Progenitor cell of endocrine pancreas (in vitro differentiated cells): ENCODE measurements at regions not wholly inside any gene's neighbourhood (a gene's known extent, or its start where the extent isn't known, plus 50 kb on each side); places are given as distances from the start of the nearest gene placed in this dataset.

Experiments
- DNase-seq: peaks from one replicate; pipeline ENCODE4 v3.0.0; 2021; ENCODE audit warnings: low spot score; ENCODE audit not compliant: unreplicated experiment
- H3K27ac Mint-ChIP-seq: 2 replicates; pipeline ENCODE4 v1.8.0; 2021; ENCODE audit warnings: mild to moderate bottlenecking, moderate library complexity, mixed read lengths
- H3K27me3 Mint-ChIP-seq: 2 replicates; pipeline ENCODE4 v1.8.0; 2021; ENCODE audit warnings: mixed read lengths
- H3K36me3 Mint-ChIP-seq: 2 replicates; pipeline ENCODE4 v1.8.0; 2022; ENCODE audit warnings: mixed read lengths; ENCODE audit not compliant: insufficient read depth
- H3K4me1 Mint-ChIP-seq: 2 replicates; pipeline ENCODE4 v1.8.0; 2021; ENCODE audit warnings: low read depth, mixed read lengths
- H3K4me3 Mint-ChIP-seq: 2 replicates; pipeline ENCODE4 v1.8.0; 2021; ENCODE audit warnings: low read depth, mild to moderate bottlenecking, moderate library complexity, mixed read lengths
- H3K9me3 Mint-ChIP-seq: 2 replicates; pipeline ENCODE4 v1.8.0; 2021; ENCODE audit warnings: low read depth, mixed read lengths
- CTCF ChIP-seq: fragments of 200-600 bp; sonication (generic); IDR thresholded peaks from one replicate; pipeline ENCODE4 v1.5.0; 2021; ENCODE audit warnings: antibody characterized with exemption, mild to moderate bottlenecking; ENCODE audit not compliant: unreplicated experiment

GRCh38 chr7:15845461-15845860, 159.0 kb upstream of the MEOX2 start:
- Mint-ChIP-seq H3K4me1 (no peaks in the 10 kb centered on the region), H3K36me3 (no peaks in the 10 kb centered on the region), H3K9me3 (no peaks in the 10 kb centered on the region), H3K27ac (no peak overlapping the region), H3K4me3 (no peak overlapping the region), H3K27me3 (no peaks in the 10 kb centered on the region)
- DNase-seq: no peak
- TF ChIP-seq CTCF: no peak

- H3K9me3 Mint-ChIP-seq: no peaks in the 10 kb centered on the region
- no peak for DNase-seq
- no peak for TF ChIP-seq CTCF
- H3K27me3 Mint-ChIP-seq: peaks cover 3% of the 10 kb centered on the region
- H3K4me3 Mint-ChIP-seq: peak overlapping the region; percentile 60
- H3K36me3 Mint-ChIP-seq: no peaks in the 10 kb centered on the region
- peaks cover 3% of the 10 kb centered on the region for H3K4me1 Mint-ChIP-seq
- H3K27ac Mint-ChIP-seq: no peak overlapping the region
These were observed 153.1 kb upstream of the MEOX2 start for GRCh38 chr7:15839416-15840100.

- Mint-ChIP-seq H3K4me3 (no peak overlapping the region), H3K36me3 (no peaks in the 10 kb centered on the region)
These were observed 151.8 kb upstream of the MEOX2 start for GRCh38 chr7:15838265-15838664.

GRCh38 chr7:15837306-15837950, 150.9 kb upstream of the MEOX2 start:
- no peak overlapping the region for H3K27ac Mint-ChIP-seq
- peaks cover 3% of the 10 kb centered on the region for H3K27me3 Mint-ChIP-seq
- no peaks in the 10 kb centered on the region for H3K9me3 Mint-ChIP-seq
- no peak for DNase-seq
- no peak for TF ChIP-seq CTCF
- no peak overlapping the region for H3K4me3 Mint-ChIP-seq
- no peaks in the 10 kb centered on the region for H3K36me3 Mint-ChIP-seq
- peaks cover 3% of the 10 kb centered on the region for H3K4me1 Mint-ChIP-seq

More at GRCh38 chr7:15838265-15838664, 151.8 kb upstream of the MEOX2 start:
- no peak for DNase-seq
- Mint-ChIP-seq H3K27me3 (peaks cover 3% of the 10 kb centered on the region), H3K27ac (no peak overlapping the region), H3K4me1 (peaks cover 3% of the 10 kb centered on the region), H3K9me3 (no peaks in the 10 kb centered on the region)
- TF ChIP-seq CTCF: no peak

GRCh38 chr7:15836651-15837050, 150.2 kb upstream of the MEOX2 start:
- Mint-ChIP-seq H3K36me3 (no peaks in the 10 kb centered on the region), H3K27ac (no peak overlapping the region), H3K27me3 (peaks cover 3% of the 10 kb centered on the region), H3K4me3 (no peak overlapping the region), H3K9me3 (no peaks in the 10 kb centered on the region), H3K4me1 (peaks cover 3% of the 10 kb centered on the region)
- DNase-seq: no peak
- TF ChIP-seq CTCF: no peak
